ENCODE measurements at regions not wholly inside any gene's neighbourhood (a gene's known extent, or its start where the extent isn't known, plus 50 kb on each side); places are given as distances from the start of the nearest gene placed in this dataset.

DNA sequence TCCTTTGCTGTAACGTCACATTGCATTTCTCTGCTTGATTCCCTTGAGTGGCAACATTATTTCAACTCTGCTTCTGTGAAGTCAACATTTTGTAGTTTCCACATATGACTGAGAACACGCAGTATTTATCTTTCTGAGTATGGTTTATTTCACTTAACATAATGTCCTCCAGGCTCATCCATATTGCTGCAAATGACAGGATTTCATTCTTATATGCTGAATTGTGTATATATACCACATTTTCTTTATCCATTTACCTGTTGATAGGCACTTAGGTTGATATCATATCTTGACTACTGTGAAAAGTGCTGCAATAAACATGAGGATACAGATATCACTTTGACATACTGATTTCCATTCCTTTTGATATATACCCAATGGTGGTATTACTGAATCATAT lies 878.5 kb downstream of the PLOD2 start (continued):
- TF ChIP-seq POLR2AphosphoS5 (IDR thresholded peaks at IDR 0.05; ENCODE audit: low read depth), result no peak
- TF ChIP-seq, protein P1, sequence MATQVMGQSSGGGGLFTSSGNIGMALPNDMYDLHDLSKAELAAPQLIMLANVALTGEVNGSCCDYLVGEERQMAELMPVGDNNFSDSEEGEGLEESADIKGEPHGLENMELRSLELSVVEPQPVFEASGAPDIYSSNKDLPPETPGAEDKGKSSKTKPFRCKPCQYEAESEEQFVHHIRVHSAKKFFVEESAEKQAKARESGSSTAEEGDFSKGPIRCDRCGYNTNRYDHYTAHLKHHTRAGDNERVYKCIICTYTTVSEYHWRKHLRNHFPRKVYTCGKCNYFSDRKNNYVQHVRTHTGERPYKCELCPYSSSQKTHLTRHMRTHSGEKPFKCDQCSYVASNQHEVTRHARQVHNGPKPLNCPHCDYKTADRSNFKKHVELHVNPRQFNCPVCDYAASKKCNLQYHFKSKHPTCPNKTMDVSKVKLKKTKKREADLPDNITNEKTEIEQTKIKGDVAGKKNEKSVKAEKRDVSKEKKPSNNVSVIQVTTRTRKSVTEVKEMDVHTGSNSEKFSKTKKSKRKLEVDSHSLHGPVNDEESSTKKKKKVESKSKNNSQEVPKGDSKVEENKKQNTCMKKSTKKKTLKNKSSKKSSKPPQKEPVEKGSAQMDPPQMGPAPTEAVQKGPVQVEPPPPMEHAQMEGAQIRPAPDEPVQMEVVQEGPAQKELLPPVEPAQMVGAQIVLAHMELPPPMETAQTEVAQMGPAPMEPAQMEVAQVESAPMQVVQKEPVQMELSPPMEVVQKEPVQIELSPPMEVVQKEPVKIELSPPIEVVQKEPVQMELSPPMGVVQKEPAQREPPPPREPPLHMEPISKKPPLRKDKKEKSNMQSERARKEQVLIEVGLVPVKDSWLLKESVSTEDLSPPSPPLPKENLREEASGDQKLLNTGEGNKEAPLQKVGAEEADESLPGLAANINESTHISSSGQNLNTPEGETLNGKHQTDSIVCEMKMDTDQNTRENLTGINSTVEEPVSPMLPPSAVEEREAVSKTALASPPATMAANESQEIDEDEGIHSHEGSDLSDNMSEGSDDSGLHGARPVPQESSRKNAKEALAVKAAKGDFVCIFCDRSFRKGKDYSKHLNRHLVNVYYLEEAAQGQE (IDR thresholded peaks at IDR 0.05; ENCODE audit: unreplicated experiment), result no peak
- TF ChIP-seq ZNF331 (CRISPR knock-in tag; IDR thresholded peaks at IDR 0.05; ENCODE audit: low read depth), result no peak
- no peak for TF ChIP-seq EZH2phosphoT487 (IDR thresholded peaks at IDR 0.05; ENCODE audit: unreplicated experiment)
- TF ChIP-seq STAT1 (IDR thresholded peaks at IDR 0.05; ENCODE audit: unreplicated experiment), result no peak
- no peak for TF ChIP-seq NANOG (IDR thresholded peaks at IDR 0.05; ENCODE audit: borderline replicate concordance)

DNA sequence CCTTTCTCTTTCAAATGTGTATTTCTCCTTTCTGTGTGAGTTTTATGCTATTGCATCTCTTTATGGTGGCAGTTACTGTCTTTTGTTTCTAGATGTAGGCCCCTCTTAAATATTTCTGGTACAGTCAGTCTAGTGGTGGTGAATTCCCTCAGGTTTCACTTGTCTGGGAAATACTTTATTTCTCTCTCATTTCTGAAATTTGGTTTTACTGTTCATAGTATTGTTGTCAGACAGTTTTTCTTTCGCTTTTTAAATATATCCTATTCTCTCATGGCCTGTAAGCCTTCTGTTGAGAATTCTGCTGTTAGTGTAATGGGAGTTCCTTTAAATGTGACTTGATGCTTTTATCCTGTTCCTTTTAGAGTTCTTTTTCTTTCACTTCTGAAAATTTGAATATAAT lies 874.0 kb downstream of the PLOD2 start:
- TF ChIP-seq ZNF331 (CRISPR knock-in tag; IDR thresholded peaks at IDR 0.05; ENCODE audit: low read depth) (no peak), ZNF114 (CRISPR knock-in tag; IDR thresholded peaks at IDR 0.05) (no peak), JUNB (IDR thresholded peaks at IDR 0.05; ENCODE audit: unreplicated experiment) (no peak), EZH2 (IDR thresholded peaks at IDR 0.05; ENCODE audit: low read depth, unreplicated experiment) (no peak)
- TF ChIP-seq, protein P2, sequence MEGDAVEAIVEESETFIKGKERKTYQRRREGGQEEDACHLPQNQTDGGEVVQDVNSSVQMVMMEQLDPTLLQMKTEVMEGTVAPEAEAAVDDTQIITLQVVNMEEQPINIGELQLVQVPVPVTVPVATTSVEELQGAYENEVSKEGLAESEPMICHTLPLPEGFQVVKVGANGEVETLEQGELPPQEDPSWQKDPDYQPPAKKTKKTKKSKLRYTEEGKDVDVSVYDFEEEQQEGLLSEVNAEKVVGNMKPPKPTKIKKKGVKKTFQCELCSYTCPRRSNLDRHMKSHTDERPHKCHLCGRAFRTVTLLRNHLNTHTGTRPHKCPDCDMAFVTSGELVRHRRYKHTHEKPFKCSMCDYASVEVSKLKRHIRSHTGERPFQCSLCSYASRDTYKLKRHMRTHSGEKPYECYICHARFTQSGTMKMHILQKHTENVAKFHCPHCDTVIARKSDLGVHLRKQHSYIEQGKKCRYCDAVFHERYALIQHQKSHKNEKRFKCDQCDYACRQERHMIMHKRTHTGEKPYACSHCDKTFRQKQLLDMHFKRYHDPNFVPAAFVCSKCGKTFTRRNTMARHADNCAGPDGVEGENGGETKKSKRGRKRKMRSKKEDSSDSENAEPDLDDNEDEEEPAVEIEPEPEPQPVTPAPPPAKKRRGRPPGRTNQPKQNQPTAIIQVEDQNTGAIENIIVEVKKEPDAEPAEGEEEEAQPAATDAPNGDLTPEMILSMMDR (conservative IDR thresholded peaks at IDR 0.05; ENCODE audit: low read depth in 2 of 2), result no peak
- TF ChIP-seq, protein P1 (IDR thresholded peaks at IDR 0.05; ENCODE audit: unreplicated experiment), result no peak
- DNase-seq (ENCODE audit: low spot score), result no peak
- H3K4me3 ChIP-seq, result no peak overlapping the region
- H4K20me1 ChIP-seq (replicated peaks; ENCODE audit: insufficient read depth), result no peaks in the 10 kb centered on the region
- Mint-ChIP-seq H3K27ac (no peak overlapping the region), H3K9me3 (no peaks in the 10 kb centered on the region; the same call in 2 of the 3 replicates), H3K36me3 (ENCODE audit: low read depth) (no peaks in the 10 kb centered on the region), H3K4me1 (no peaks in the 10 kb centered on the region), H3K27me3 (ENCODE audit: insufficient read depth, low read depth, poor library complexity) (no peaks in the 10 kb centered on the region), H3K4me3 (no peak overlapping the region)
- H3K27me3 ChIP-seq (ENCODE audit: insufficient read depth), result no peaks in the 10 kb centered on the region
- H3K27ac ChIP-seq (ENCODE audit: low read depth), result no peak overlapping the region
- H3K4me2 ChIP-seq, result no peak overlapping the region
- no peaks in the 10 kb centered on the region for H3K79me2 ChIP-seq (replicated peaks; ENCODE audit: insufficient read depth)
- H3K4me1 ChIP-seq (ENCODE audit: insufficient read depth), result no peaks in the 10 kb centered on the region
- H3K9me2 ChIP-seq (ENCODE audit: insufficient read depth), result peaks cover 5% of the 10 kb centered on the region; the same call in 1 of the 2 replicates
- no peak overlapping the region for H2AFZ ChIP-seq
- no peaks in the 10 kb centered on the region for H3K36me3 ChIP-seq (ENCODE audit: insufficient read depth)
- no peaks in the 10 kb centered on the region for H3F3A ChIP-seq (replicated peaks; ENCODE audit: low read depth)
- ATAC-seq, result no peak
